ENCODE measurements at regions not wholly inside any gene's neighbourhood (a gene's known extent, or its start where the extent isn't known, plus 50 kb on each side); places are given as distances from the start of the nearest gene placed in this dataset.

- Histone ChIP-seq H3K4me1 (peaks cover 0 to 8% (median 0%) of the 10 kb centered on the region in 12 donors), H3K9me3 (no peaks in the 10 kb centered on the region), H3K36me3 (no peaks in the 10 kb centered on the region), H3K4me3 (no peak overlapping the region), H3K27ac (no peak overlapping the region), H3K27me3 (no peaks in the 10 kb centered on the region)
- 51 to 71% (median 63%) methylated on average over 3 of the region's 3 CpGs for WGBS, 4 donors
- DNase-seq (no peak), ATAC-seq (no peak)
- TF ChIP-seq POLR2A (IDR thresholded peaks at IDR 0.05) = no peak
- TF ChIP-seq CTCF (IDR thresholded peaks at IDR 0.05) = no peak
- intact Hi-C loops (cut with DNase I) = no loop called here
Observed at GRCh38 chr5:155850370-155850769, 476.6 kb upstream of the SGCD start.

- WGBS, 4 donors = 66 to 76% (median 69%) methylated on average over 3 of the region's 3 CpGs
- intact Hi-C loops (cut with DNase I) = no loop called here
- Histone ChIP-seq H3K4me3 (no peak overlapping the region), H3K4me1 (peaks cover 0 to 9% (median 0%) of the 10 kb centered on the region in 12 donors), H3K9me3 (no peaks in the 10 kb centered on the region), H3K36me3 (no peaks in the 10 kb centered on the region), H3K27me3 (no peaks in the 10 kb centered on the region), H3K27ac (no peak overlapping the region)
- TF ChIP-seq POLR2A (IDR thresholded peaks at IDR 0.05) (no peak), CTCF (IDR thresholded peaks at IDR 0.05) (no peak)
- no peak for DNase-seq
- ATAC-seq = no peak
Observed at GRCh38 chr5:155866971-155867370, 460.0 kb upstream of the SGCD start.

- no peaks in the 10 kb centered on the region for H3K9me3 ChIP-seq
- intact Hi-C loops (cut with DNase I) = no loop called here
- H3K27me3 ChIP-seq = no peaks in the 10 kb centered on the region
- H3K27ac ChIP-seq = no peak overlapping the region
- no peaks in the 10 kb centered on the region for H3K36me3 ChIP-seq
- DNase-seq (no peak), ATAC-seq (no peak)
- WGBS, 4 donors = 70 to 82% (median 75%) methylated on average over 2 of the region's 2 CpGs
- TF ChIP-seq POLR2A (IDR thresholded peaks at IDR 0.05) (no peak), CTCF (IDR thresholded peaks at IDR 0.05) (no peak)
- peaks cover 0 to 10% (median 0%) of the 10 kb centered on the region in 12 donors for H3K4me1 ChIP-seq
- no peak overlapping the region for H3K4me3 ChIP-seq
Observed at GRCh38 chr5:155867522-155868088, 459.4 kb upstream of the SGCD start.

- H3K4me1 ChIP-seq = peaks cover 0 to 17% (median 0%) of the 10 kb centered on the region in 12 donors
- DNase-seq = no peak
- no peak overlapping the region for H3K4me3 ChIP-seq
- no peak overlapping the region for H3K27ac ChIP-seq
- H3K36me3 ChIP-seq = no peaks in the 10 kb centered on the region
- intact Hi-C loops (cut with DNase I) = no loop called here
- no peak for TF ChIP-seq CTCF (IDR thresholded peaks at IDR 0.05)
- no peak for TF ChIP-seq POLR2A (IDR thresholded peaks at IDR 0.05)
- WGBS, 4 donors = 79 to 85% (median 82%) methylated on average over 7 of the region's 7 CpGs
- H3K27me3 ChIP-seq = no peaks in the 10 kb centered on the region
- no peaks in the 10 kb centered on the region for H3K9me3 ChIP-seq
- no peak for ATAC-seq
Observed at GRCh38 chr5:155870636-155871035, 456.3 kb upstream of the SGCD start.
